Ishikawa (cell line): ENCODE measurements at regions not wholly inside any gene's neighbourhood (a gene's known extent, or its start where the extent isn't known, plus 50 kb on each side); places are given as distances from the start of the nearest gene placed in this dataset.

Experiments
- CEBPB ChIP-seq: IDR thresholded peaks from 2 replicates; pipeline ENCODE4 v1.6.1; 2012
- CREB1 ChIP-seq: IDR thresholded peaks from 2 replicates; pipeline ENCODE4 v1.6.1; 2012; ENCODE audit warnings: low read depth
- EGR1 ChIP-seq: IDR thresholded peaks from 2 replicates; pipeline ENCODE4 v1.6.1; 2012
- EP300 ChIP-seq: IDR thresholded peaks from 2 replicates; pipeline ENCODE4 v1.6.1; 2012; ENCODE audit warnings: borderline replicate concordance
- FOXM1 ChIP-seq: IDR thresholded peaks from 2 replicates; pipeline ENCODE4 v1.6.1; 2012; ENCODE audit warnings: low read depth, borderline replicate concordance
- MAX ChIP-seq: IDR thresholded peaks from 2 replicates; pipeline ENCODE4 v1.6.1; 2012
- NFIC ChIP-seq: IDR thresholded peaks from 2 replicates; pipeline ENCODE4 v1.6.1; 2012
- RAD21 ChIP-seq: IDR thresholded peaks from 2 replicates; pipeline ENCODE4 v1.6.1; 2012; ENCODE audit warnings: low read depth
- REST ChIP-seq: IDR thresholded peaks from 2 replicates; pipeline ENCODE4 v1.6.1; 2012; ENCODE audit warnings: low read depth, mild to moderate bottlenecking
- TAF1 ChIP-seq: IDR thresholded peaks from 2 replicates; pipeline ENCODE4 v1.6.1; 2012; ENCODE audit warnings: low read depth, mild to moderate bottlenecking
- TCF12 ChIP-seq: IDR thresholded peaks from 2 replicates; pipeline ENCODE4 v1.6.1; 2012; ENCODE audit warnings: low read depth
- TEAD4 ChIP-seq: IDR thresholded peaks from 2 replicates; pipeline ENCODE4 v1.6.1; 2012
- USF1 ChIP-seq: IDR thresholded peaks from 2 replicates; pipeline ENCODE4 v1.6.1; 2012
- YY1 ChIP-seq: IDR thresholded peaks from 2 replicates; pipeline ENCODE4 v1.6.1; 2012; ENCODE audit warnings: low read depth
- ZBTB7A ChIP-seq: IDR thresholded peaks from 2 replicates; pipeline ENCODE4 v1.6.1; 2012; ENCODE audit warnings: low read depth

GRCh38 chr5:82330530-82331270, 52.5 kb upstream of the RPS23 start:
- TF ChIP-seq TEAD4 (no peak), ZBTB7A (no peak), CEBPB (no peak), EGR1 (no peak), RAD21 (no peak), USF1 (no peak), MAX (no peak), TCF12 (no peak), EP300 (no peak), CREB1 (no peak), NFIC (no peak)

- no peak for TF ChIP-seq CEBPB
- TF ChIP-seq TAF1: no peak
- no peak for TF ChIP-seq FOXM1
- TF ChIP-seq TCF12: no peak
- no peak for TF ChIP-seq ZBTB7A
- no peak for TF ChIP-seq MAX
- no peak for TF ChIP-seq REST
- TF ChIP-seq TEAD4: no peak
- TF ChIP-seq CREB1: no peak
- no peak for TF ChIP-seq RAD21
- no peak for TF ChIP-seq USF1
- TF ChIP-seq YY1: no peak
- TF ChIP-seq EP300: no peak
- TF ChIP-seq EGR1: no peak
- TF ChIP-seq NFIC: no peak
Measured at GRCh38 chr5:82329393-82329792, 51.2 kb upstream of the RPS23 start.
